Stimulated activated naive B cell treated with anti-CD40 and anti-IgM and Interleukin-4, amounts not matched to agents 10 μg/mL and 1 μg/mL and 100 μg/mL, for 72 hours (primary cell): ENCODE measurements at regions not wholly inside any gene's neighbourhood (a gene's known extent, or its start where the extent isn't known, plus 50 kb on each side); places are given as distances from the start of the nearest gene placed in this dataset.
"Not testable (repeated sequence)": the region's sequence is repeated elsewhere in the genome, so short reads cannot be mapped to it uniquely, and the experiment has no call there.

Experiments
- ATAC-seq, 2 donors: fragments of 150-1000 bp; cut with Tn5 transposase; replicated peaks; 2 replicates each; pipeline ENCODE4 v1.10.0; 2021; ENCODE audit warnings: moderate library complexity in 1 of 2
- DNase-seq: peaks from one replicate; pipeline ENCODE4 v3.0.0; 2021
- H3K27ac Mint-ChIP-seq: one replicate; pipeline ENCODE4 v1.8.0; 2022; ENCODE audit warnings: mild to moderate bottlenecking, mixed read lengths
- H3K27me3 Mint-ChIP-seq, 2 donors: one replicate each; pipeline ENCODE4 v1.8.0; 2022; ENCODE audit warnings: mixed read lengths in 2 of 2
- H3K36me3 Mint-ChIP-seq, 2 donors: one replicate each; pipeline ENCODE4 v1.8.0; 2022; ENCODE audit warnings: mixed read lengths in 2 of 2, mild to moderate bottlenecking in 1 of 2
- H3K4me1 Mint-ChIP-seq, 2 donors: one replicate each; pipeline ENCODE4 v1.8.0; 2022; ENCODE audit warnings: mixed read lengths in 2 of 2, mild to moderate bottlenecking in 1 of 2
- H3K4me3 Mint-ChIP-seq, 2 donors: one replicate each; pipeline ENCODE4 v1.8.0; 2022; ENCODE audit warnings: mild to moderate bottlenecking in 2 of 2, mixed read lengths in 2 of 2, moderate library complexity in 1 of 2
- H3K9me3 Mint-ChIP-seq, 2 donors: one replicate each; pipeline ENCODE4 v1.8.0; 2022; ENCODE audit warnings: mixed read lengths in 2 of 2, mild to moderate bottlenecking in 1 of 2

DNA sequence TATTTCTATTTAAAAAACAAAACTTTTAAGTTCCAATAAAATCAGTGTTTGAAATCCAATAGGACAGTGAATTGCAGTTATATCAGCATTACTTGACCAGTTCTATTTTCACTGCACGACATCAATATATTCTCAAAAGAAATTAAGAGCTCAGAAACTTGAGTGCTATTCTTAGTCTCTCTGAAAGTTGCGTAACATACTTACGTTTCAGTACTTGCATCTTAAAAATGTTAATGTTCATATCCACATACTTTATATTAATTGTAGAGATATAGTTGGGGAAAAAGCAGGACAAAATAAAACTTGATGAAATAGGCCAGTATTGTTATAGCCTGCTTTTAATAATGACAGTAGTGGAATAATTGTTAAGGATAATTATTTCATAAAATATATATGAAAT lies 720.5 kb upstream of the PCDH9 start:
- H3K27me3 Mint-ChIP-seq, result no peaks in the 10 kb centered on the region
- no peak overlapping the region for H3K27ac Mint-ChIP-seq
- H3K4me3 Mint-ChIP-seq, result no peak overlapping the region
- DNase-seq, result no peak
- no peaks in the 10 kb centered on the region for H3K9me3 Mint-ChIP-seq
- no peak for ATAC-seq
- no peaks in the 10 kb centered on the region for H3K4me1 Mint-ChIP-seq
- H3K36me3 Mint-ChIP-seq, result no peaks in the 10 kb centered on the region

DNA sequence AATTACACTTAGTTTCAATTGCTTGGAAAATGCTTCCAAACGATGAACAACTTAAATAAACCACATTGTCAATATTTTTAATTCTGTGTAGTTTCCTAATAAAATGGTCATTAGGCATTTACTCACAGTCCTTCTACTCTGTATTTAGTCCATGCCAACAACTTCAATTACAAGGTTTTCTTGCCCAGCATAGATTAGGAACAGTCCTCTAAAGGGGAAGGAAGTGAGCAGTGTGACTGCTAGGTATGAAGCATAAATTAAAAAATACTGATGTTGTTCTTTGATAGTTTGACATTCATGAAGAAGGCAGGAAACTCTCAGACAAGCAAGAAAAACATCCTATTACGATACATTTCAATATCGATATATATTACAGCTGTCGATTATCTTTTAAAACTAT lies 716.0 kb upstream of the PCDH9 start:
- Mint-ChIP-seq H3K27ac (no peak overlapping the region), H3K4me1 (no peaks in the 10 kb centered on the region), H3K4me3 (no peak overlapping the region), H3K36me3 (no peaks in the 10 kb centered on the region), H3K27me3 (no peaks in the 10 kb centered on the region), H3K9me3 (peaks cover 5 to 6% of the 10 kb centered on the region in 2 donors)
- ATAC-seq (no peak), DNase-seq (no peak)

DNA sequence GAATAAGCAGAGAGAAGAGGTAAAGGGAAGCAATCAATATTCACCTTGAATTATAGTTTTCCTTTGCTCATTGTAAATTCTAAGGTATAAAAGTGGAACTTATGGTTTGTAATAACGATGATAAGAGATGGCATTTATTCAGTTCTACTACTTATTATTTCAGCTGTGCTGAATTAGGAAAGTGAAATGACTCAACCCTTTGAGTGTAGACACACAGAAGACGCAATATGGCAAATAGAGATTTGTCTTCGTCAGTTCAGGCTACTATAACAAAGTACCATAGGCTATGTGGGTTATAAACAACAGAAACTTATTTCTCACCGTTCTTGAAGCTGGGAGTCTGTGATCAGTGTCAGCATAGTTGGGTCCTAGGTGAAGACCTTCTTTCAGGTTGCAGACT lies 713.0 kb upstream of the PCDH9 start:
- Mint-ChIP-seq H3K4me3 (no peak overlapping the region), H3K27ac (no peak overlapping the region), H3K4me1 (no peaks in the 10 kb centered on the region), H3K36me3 (no peaks in the 10 kb centered on the region), H3K9me3 (peaks cover 5 to 6% of the 10 kb centered on the region in 2 donors), H3K27me3 (no peaks in the 10 kb centered on the region)
- ATAC-seq (no peak), DNase-seq (no peak)

DNA sequence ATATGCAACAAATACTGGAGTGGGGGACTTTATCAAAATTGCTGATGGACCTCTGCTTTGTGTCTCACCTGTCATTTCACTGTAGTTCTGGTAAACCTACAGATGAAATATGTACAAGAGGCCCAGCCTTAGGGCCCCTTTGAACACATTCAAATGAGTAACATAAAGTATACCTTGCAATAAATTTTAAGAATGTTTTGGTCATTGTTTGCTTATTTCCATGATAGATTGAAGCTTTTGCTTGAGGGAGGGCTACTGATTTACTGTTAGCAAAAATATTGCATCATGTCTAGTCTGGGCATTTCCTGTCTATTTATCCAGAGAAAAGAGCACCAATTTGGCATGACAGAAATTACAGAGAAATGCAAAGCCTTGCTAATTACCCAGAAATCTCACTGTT lies 705.5 kb upstream of the PCDH9 start:
- Mint-ChIP-seq H3K4me3 (no peak overlapping the region), H3K9me3 (peaks cover 0 to 3% of the 10 kb centered on the region in 2 donors), H3K36me3 (no peaks in the 10 kb centered on the region), H3K27ac (no peak overlapping the region), H3K4me1 (no peaks in the 10 kb centered on the region), H3K27me3 (no peaks in the 10 kb centered on the region)
- no peak for DNase-seq
- ATAC-seq, result no peak

DNA sequence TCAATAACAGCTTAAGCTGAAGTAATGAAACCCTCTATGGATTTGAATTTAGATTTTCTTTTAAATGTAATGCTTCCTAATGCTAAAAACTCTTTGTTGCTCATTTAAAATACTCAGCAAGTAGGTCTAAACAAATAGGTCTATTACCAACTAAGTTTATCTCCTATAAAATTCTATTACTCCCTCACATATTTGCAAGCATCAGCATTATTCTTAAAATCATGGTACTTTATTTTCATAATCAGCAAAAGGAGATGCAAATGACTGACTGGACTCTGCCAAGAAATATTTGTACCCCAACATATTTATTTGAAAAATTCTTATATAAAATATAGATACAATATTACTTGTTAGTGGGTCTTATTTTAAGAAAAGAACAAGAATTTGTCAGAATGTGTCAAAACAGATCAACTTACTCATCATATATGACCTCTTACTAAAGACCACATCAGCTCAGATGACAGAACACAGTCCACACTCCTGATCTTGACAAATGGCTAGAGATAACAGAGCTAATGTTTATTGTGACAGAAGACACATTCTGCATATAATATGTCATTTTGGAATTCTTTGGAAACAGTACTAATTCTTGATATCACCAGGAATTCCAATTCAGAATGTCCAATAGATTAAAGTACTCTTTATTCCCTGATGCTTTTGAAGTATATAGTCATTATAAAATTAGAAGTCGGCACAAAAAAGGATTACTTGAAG lies 704.6 kb upstream of the PCDH9 start:
- Mint-ChIP-seq H3K4me1 (no peaks in the 10 kb centered on the region), H3K9me3 (peaks cover 0 to 3% of the 10 kb centered on the region in 2 donors), H3K27me3 (no peaks in the 10 kb centered on the region), H3K4me3 (no peak overlapping the region), H3K36me3 (no peaks in the 10 kb centered on the region), H3K27ac (no peak overlapping the region)
- no peak for DNase-seq
- no peak for ATAC-seq

DNA sequence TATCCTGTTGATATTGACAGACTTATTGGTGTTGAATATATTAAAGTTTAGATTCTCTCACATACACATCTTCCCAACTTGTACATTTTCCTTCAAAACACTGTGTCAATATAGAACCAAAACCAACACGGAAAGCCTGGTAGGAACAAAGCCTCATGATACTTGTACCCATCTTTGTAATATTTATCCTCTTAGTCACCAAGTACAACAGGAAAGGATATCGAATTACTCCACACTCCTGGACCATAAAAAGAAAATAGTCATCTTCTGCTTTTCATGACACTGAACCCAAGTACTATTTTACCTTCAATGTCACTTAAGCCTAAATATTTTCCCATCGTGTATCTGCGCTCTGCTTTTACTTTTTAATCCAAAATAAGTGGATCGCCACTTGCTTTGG lies 702.9 kb upstream of the PCDH9 start:
- DNase-seq (no peak), ATAC-seq (no peak)
- H3K4me1 Mint-ChIP-seq, result no peaks in the 10 kb centered on the region

DNA sequence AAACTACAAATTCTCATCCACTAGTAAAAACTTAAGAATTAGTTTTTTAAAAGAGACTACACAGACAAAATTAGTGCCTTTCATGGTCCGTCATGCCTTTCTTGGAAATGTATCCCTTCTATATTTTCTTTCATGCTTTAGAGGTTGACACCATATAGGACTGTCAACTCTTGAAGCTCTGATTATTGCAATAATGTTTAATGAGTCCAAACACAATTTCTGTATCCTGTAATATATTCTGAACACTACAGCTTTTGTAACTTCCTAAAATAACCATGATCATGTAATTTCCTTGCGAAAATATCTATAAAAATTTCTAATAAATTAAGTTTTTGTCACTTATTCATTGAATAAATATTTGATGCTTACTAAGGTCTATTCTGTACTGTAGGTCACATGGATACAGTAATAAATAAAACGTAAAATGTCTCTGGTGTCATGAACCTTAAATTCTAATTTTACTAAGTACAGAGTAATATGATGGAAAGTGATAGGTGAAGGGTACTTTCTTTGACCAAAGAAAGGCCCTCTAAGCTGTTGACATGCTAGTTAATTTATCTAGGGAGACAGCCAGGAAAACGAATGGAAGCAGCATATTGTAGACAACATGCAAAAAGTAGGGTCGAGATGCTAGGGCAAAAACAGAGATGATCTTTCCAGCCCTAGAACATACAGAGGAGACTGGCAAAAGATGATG lies 687.3 kb upstream of the PCDH9 start:
- H3K4me3 Mint-ChIP-seq, result no peak overlapping the region
- ATAC-seq (no peak), DNase-seq (no peak)
- H3K27me3 Mint-ChIP-seq, result no peaks in the 10 kb centered on the region
- H3K36me3 Mint-ChIP-seq, result no peaks in the 10 kb centered on the region
- H3K9me3 Mint-ChIP-seq, result peaks cover 2 to 7% of the 10 kb centered on the region in 2 donors
- no peak overlapping the region for H3K27ac Mint-ChIP-seq
- no peaks in the 10 kb centered on the region for H3K4me1 Mint-ChIP-seq

More for the DNA sequence above, 702.9 kb upstream of the PCDH9 start:
- H3K36me3 Mint-ChIP-seq, result no peaks in the 10 kb centered on the region
- no peaks in the 10 kb centered on the region for H3K27me3 Mint-ChIP-seq
- no peak overlapping the region for H3K27ac Mint-ChIP-seq
- no peak overlapping the region for H3K4me3 Mint-ChIP-seq
- peaks cover 0 to 3% of the 10 kb centered on the region in 2 donors for H3K9me3 Mint-ChIP-seq

DNA sequence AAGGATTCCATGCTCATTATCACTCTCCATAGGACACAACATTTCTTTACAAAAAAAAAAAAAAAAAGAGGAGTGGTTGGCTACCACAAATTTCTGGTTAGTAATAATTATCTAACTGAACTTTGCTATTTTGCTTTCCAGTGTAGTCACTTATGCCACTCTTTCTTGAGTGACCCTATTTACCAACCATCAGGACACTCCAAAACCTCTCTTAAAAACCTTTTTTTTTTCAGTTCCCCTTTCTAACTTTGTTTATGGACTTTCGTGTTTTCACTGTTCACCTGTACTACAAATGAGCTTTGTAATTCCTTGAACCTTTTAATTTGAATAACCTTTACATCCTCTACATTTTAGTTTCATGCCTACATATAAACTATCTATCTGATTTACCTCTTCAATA lies 686.5 kb upstream of the PCDH9 start:
- Mint-ChIP-seq H3K4me1 (no peaks in the 10 kb centered on the region), H3K27ac (no peak overlapping the region), H3K9me3 (peaks cover 2 to 7% of the 10 kb centered on the region in 2 donors), H3K36me3 (no peaks in the 10 kb centered on the region), H3K27me3 (no peaks in the 10 kb centered on the region), H3K4me3 (no peak overlapping the region)
- ATAC-seq (no peak), DNase-seq (no peak)

DNA sequence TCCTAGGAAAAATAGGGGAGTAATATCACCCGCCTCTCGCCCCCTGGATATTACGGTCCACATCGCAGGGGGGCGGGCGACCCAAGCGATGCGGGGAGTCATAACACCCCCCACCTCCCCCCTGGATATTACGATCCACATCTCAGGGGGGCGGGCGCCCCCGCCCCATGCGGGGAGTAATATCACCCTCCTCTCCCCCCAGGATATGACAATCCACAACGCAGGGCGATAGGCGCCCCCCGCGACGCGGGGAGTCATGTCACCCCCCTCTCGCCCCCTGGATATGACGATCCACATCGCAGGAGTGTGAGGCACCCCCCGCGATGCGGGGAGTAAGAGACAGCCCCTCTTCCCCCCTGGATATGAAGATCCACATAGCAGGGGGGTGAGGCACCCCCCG lies 684.4 kb upstream of the PCDH9 start:
- DNase-seq (no peak), ATAC-seq (no peak)
- no peaks in the 10 kb centered on the region for H3K27me3 Mint-ChIP-seq
- H3K27ac Mint-ChIP-seq, result no peak overlapping the region
- H3K9me3 Mint-ChIP-seq, result peaks cover 4 to 11% of the 10 kb centered on the region in 2 donors
- H3K4me1 Mint-ChIP-seq, result no peaks in the 10 kb centered on the region
- H3K4me3 Mint-ChIP-seq, result no peak overlapping the region
- no peaks in the 10 kb centered on the region for H3K36me3 Mint-ChIP-seq

DNA sequence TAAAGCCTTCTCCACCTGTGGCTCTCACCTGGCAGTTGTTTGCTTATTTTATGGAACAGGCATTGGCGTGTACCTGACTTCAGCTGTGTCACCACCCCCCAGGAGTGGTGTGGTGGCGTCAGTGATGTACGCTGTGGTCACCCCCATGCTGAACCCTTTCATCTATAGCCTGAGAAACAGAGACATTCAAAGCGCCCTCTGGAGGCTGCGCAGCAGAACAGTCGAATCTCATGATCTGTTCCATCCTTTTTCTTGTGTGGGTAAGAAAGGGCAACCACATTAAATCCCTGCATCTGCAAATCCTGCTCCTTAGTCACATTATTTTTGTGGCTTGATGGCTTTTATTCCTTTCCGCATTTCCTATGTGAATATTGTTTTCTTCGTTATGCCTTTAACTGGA lies 672.8 kb upstream of the PCDH9 start:
- not testable (repeated sequence) for H3K36me3 Mint-ChIP-seq, DNase-seq, H3K27ac Mint-ChIP-seq, H3K27me3 Mint-ChIP-seq, H3K4me1 Mint-ChIP-seq, H3K4me3 Mint-ChIP-seq, ATAC-seq
- peaks cover 18 to 19% of the 10 kb centered on the region in 2 donors for H3K9me3 Mint-ChIP-seq

DNA sequence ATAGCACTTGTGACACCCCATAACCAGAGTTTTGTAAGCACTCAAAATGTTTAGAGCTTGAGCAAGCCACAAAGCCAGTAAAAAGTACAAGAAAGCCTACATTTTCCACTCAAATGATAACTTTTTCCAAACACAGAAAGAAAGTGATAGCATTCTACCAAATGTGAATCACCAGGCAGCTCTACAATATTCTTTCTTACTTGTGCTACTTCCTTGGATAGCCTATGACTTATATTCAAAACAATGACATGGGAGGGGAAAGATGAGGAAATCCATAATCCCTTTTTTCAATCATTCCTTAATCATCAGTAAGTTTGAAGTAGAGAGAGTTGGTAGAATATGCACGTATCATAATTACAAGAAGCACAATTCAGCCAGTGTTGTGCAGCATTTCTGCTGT lies 650.8 kb upstream of the PCDH9 start:
- no peak for DNase-seq
- Mint-ChIP-seq H3K4me1 (no peaks in the 10 kb centered on the region), H3K4me3 (no peak overlapping the region), H3K27ac (no peak overlapping the region), H3K27me3 (no peaks in the 10 kb centered on the region), H3K9me3 (peaks cover 1 to 4% of the 10 kb centered on the region in 2 donors), H3K36me3 (no peaks in the 10 kb centered on the region)
- no peak for ATAC-seq

DNA sequence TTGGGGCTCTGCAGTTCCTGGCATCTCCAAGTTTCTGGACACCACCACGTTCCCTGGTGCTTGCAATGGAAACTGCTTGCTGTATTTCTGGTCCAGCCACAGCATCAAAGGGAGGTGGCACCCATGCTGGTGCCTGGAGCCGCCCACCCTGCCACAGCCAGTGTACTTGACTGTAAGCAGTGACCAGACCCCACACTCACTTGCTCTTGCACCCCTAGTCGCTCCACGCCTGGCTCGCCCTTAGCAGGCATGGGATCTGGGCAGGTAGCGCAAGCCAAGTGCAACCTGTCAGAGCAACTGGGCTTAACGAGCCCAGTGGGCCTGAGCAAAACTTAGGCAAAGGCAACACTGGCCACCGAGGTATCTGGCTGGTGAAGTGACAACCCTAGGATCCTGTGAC lies 648.2 kb upstream of the PCDH9 start:
- DNase-seq (no peak), ATAC-seq (no peak)
- H3K4me3 Mint-ChIP-seq, result no peak overlapping the region
- no peaks in the 10 kb centered on the region for H3K36me3 Mint-ChIP-seq
- no peaks in the 10 kb centered on the region for H3K4me1 Mint-ChIP-seq
- no peak overlapping the region for H3K27ac Mint-ChIP-seq
- H3K9me3 Mint-ChIP-seq, result no peaks in the 10 kb centered on the region
- no peaks in the 10 kb centered on the region for H3K27me3 Mint-ChIP-seq

DNA sequence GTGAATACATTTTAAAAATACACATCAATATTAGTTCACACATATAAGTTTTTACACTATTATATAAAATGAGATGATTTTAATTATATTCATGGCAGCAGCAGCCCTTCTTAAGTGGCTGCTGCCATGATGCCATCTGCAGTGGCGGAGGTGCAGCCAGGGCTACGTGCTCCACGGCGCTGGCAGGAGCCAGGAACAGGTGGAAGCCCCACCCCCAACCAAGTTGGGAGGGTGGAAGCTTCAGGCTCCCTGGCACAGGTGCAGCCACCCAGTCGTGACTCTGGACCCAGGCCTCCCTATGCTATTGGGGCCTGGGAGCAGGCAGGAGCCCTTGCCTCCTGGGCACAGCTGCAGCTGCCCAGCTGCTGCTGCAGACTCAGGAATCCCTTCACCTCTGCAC lies 646.9 kb upstream of the PCDH9 start:
- DNase-seq (no peak), ATAC-seq (no peak)
- H3K27ac Mint-ChIP-seq, result no peak overlapping the region
- no peaks in the 10 kb centered on the region for H3K9me3 Mint-ChIP-seq
- H3K4me1 Mint-ChIP-seq, result no peaks in the 10 kb centered on the region
- no peaks in the 10 kb centered on the region for H3K27me3 Mint-ChIP-seq
- H3K4me3 Mint-ChIP-seq, result no peak overlapping the region
- H3K36me3 Mint-ChIP-seq, result no peaks in the 10 kb centered on the region

DNA sequence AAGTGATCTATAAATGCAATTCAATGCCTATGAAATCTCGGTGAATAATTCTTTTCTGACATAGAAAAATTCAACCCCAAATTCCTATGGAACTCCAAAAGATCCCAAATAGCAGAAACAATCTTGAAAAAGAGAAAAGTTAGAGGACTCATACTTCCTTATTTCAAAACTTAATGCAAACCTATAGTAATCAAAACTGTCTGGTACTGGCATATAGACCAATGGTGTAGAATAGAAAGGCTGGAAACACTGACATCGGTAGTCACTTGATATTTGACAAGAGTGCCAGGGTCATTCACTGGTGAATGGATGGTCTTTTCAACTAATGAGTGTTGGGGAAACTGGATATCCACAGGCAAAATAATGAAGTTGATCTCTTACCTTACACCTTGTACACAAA lies 637.1 kb upstream of the PCDH9 start:
- DNase-seq (no peak), ATAC-seq (no peak)
- Mint-ChIP-seq H3K27ac (no peak overlapping the region), H3K27me3 (no peaks in the 10 kb centered on the region), H3K36me3 (no peaks in the 10 kb centered on the region), H3K4me1 (no peaks in the 10 kb centered on the region), H3K9me3 (peaks cover 0 to 5% of the 10 kb centered on the region in 2 donors), H3K4me3 (no peak overlapping the region)

DNA sequence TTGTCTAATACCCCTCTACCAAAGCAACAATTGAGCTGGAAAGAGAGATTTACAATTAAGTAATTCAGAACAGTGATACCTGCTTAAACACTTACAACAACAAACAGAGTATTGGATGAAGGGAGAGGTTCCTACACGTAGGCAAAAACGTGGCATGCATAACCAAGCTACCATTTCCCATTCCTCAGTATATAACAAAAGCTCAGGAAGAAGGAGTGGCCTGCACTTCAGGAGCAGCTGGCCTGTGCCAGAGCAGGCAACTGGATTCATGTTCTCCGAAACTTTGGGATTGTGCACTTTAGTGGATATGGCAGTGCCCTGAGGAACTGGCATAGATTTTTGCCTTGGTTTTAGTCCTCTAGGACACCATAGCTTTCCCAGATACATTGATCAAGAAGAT lies 630.2 kb upstream of the PCDH9 start:
- H3K4me3 Mint-ChIP-seq, result no peak overlapping the region
- H3K4me1 Mint-ChIP-seq, result no peaks in the 10 kb centered on the region
- ATAC-seq (no peak), DNase-seq (no peak)
- no peaks in the 10 kb centered on the region for H3K27me3 Mint-ChIP-seq
- H3K36me3 Mint-ChIP-seq, result no peaks in the 10 kb centered on the region
- peaks cover 2 to 11% of the 10 kb centered on the region in 2 donors for H3K9me3 Mint-ChIP-seq
- no peak overlapping the region for H3K27ac Mint-ChIP-seq
